ENCODE measurements at regions not wholly inside any gene's neighbourhood (a gene's known extent, or its start where the extent isn't known, plus 50 kb on each side); places are given as distances from the start of the nearest gene placed in this dataset.

GRCh38 chr18:61194726-61195125 is 138.5 kb upstream of the CDH20 start:
- no peak for TF ChIP-seq CTCF (IDR thresholded peaks at IDR 0.05; ENCODE audit: insufficient read depth, low read depth, low read length, missing control alignments)
- no peak overlapping the region for H3K4me3 ChIP-seq (ENCODE audit: low read depth, low read length)
- DNase-seq (ENCODE audit: low read depth), result no peak

- TF ChIP-seq CTCF (IDR thresholded peaks at IDR 0.05; ENCODE audit: insufficient read depth, low read depth, low read length, missing control alignments), result no peak
- no peak for DNase-seq (ENCODE audit: low read depth)
Observed at GRCh38 chr18:61196750-61197149, 136.5 kb upstream of the CDH20 start.

GRCh38 chr18:61198486-61198885 is 134.7 kb upstream of the CDH20 start:
- no peak for DNase-seq (ENCODE audit: low read depth)
- TF ChIP-seq CTCF (IDR thresholded peaks at IDR 0.05; ENCODE audit: insufficient read depth, low read depth, low read length, missing control alignments), result no peak
- H3K4me3 ChIP-seq (ENCODE audit: low read depth, low read length), result no peak overlapping the region

More at GRCh38 chr18:61196750-61197149, 136.5 kb upstream of the CDH20 start:
- no peak overlapping the region for H3K4me3 ChIP-seq (ENCODE audit: low read depth, low read length)

- H3K4me3 ChIP-seq (ENCODE audit: low read depth, low read length), result no peak overlapping the region
- no peak for DNase-seq (ENCODE audit: low read depth)
- no peak for TF ChIP-seq CTCF (IDR thresholded peaks at IDR 0.05; ENCODE audit: insufficient read depth, low read depth, low read length, missing control alignments)
Observed at GRCh38 chr18:61199171-61199848, 133.9 kb upstream of the CDH20 start.

GRCh38 chr18:61201511-61201910 is 131.7 kb upstream of the CDH20 start:
- no peak for DNase-seq (ENCODE audit: low read depth)
- no peak for TF ChIP-seq CTCF (IDR thresholded peaks at IDR 0.05; ENCODE audit: insufficient read depth, low read depth, low read length, missing control alignments)
- H3K4me3 ChIP-seq (ENCODE audit: low read depth, low read length), result no peak overlapping the region

- no peak for DNase-seq (ENCODE audit: low read depth)
- no peak for TF ChIP-seq CTCF (IDR thresholded peaks at IDR 0.05; ENCODE audit: insufficient read depth, low read depth, low read length, missing control alignments)
- H3K4me3 ChIP-seq (ENCODE audit: low read depth, low read length), result no peak overlapping the region
Observed at GRCh38 chr18:61203151-61203550, 130.1 kb upstream of the CDH20 start.

- no peak for TF ChIP-seq CTCF (IDR thresholded peaks at IDR 0.05; ENCODE audit: insufficient read depth, low read depth, low read length, missing control alignments)
- no peak overlapping the region for H3K4me3 ChIP-seq (ENCODE audit: low read depth, low read length)
- no peak for DNase-seq (ENCODE audit: low read depth)
Observed at GRCh38 chr18:61209801-61210200, 123.4 kb upstream of the CDH20 start.
